HG02973 (cell line): ENCODE measurements at regions not wholly inside any gene's neighbourhood (a gene's known extent, or its start where the extent isn't known, plus 50 kb on each side); places are given as distances from the start of the nearest gene placed in this dataset.
A peak's percentile ranks its signal among the peaks of the same experiment; 100 is the strongest.

Experiments used
- ATAC-seq: cut with Tn5 transposase; IDR thresholded peaks from one replicate; pipeline ENCODE4 v1.9.1; 2021; ENCODE audit warnings: moderate library complexity; ENCODE audit not compliant: unreplicated experiment

DNA sequence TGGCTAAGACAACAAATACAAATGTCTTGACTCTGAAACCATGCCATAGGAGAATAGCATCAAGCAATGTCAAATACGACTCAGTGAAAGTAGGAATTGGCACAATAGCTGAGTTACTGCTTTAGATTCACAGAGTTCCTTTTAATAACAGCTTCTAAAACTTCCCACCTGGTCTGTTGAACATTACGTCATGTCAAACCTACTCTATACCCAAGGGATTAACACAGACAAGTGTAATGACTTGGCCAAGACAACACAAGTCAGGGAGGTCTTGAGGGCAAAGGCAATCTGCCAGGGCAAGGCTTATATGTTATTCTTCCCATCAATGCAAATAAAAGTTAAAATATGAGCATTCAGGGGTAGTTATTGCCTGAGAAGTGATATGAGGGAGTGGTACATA, 265.1 kb upstream of the PRDM1 start:
- no peak for ATAC-seq

DNA sequence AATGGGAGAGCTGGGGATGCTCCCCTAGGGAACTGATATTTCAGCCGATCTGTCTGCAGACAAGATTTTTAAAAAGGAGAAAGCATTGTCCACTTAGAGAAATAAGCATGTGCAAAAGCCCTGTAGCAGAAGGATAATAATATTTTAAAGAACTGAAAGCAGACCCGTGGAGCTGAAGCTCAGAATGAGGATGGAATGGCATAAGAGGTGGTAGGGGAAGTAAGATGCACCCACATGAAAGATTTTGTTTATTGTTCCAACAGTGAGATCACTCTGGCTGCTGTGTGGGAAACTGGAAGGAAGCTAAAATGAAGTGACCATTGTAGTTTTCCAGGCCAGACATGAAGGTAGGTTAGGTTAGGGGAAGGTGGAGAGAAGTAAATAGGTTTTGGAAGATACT, 266.4 kb upstream of the PRDM1 start:
- no peak for ATAC-seq

DNA sequence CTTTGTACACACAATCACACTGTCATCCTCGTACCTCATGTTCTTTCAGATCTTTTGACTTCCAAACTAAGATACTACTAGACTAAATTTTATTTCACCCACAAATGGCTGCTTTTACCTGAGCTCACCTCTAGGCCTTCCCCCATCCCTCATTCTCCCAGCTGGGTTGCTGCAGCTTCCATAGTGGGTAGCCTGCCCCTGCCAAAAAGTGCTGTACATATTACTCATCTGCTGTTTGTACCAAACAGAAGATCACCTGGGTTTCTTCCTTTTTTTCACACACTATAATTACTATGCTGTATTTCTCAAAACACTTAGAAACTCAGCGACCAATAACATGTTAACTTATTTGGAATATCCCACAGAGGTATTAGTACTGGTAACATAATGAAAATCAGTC, 267.6 kb upstream of the PRDM1 start:
- ATAC-seq = no peak

DNA sequence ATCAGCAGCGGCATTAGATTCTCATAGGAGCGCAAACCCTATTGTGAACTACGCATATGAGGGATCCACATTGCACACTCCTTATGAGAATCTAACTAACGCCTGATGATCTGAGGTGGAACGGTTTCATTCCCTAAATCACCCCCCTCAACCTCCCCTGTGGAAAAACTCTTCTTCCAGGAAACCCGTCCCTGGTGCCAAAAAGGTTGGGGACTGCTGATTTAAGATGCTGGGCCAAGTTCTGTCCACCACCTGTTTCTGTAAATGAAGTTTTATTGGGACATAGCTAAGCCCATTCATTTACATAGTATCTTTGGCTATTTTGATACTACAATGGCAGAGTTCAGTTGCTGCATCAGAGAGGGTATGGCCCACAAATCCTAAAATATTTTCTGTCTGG, 268.2 kb upstream of the PRDM1 start:
- ATAC-seq = no peak

DNA sequence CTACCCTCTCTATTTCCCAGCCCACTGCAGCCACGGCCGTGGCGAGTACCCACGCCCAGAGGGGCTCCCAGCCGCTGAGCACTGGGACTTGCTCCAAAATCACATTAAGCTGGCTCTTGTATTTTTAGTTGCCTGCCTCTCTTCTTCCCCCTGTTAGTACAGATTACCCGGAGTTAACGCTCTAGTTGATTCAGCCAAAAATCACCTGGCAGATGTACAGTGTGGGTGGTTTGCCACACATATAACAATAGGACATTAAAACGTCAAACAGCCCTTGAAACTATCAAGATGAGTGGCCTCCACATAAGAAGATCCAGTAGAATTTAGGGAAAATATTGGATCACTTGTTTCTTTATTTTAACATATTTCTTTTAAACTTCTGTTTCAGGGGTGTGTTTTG, 268.8 kb upstream of the PRDM1 start:
- ATAC-seq = no peak

DNA sequence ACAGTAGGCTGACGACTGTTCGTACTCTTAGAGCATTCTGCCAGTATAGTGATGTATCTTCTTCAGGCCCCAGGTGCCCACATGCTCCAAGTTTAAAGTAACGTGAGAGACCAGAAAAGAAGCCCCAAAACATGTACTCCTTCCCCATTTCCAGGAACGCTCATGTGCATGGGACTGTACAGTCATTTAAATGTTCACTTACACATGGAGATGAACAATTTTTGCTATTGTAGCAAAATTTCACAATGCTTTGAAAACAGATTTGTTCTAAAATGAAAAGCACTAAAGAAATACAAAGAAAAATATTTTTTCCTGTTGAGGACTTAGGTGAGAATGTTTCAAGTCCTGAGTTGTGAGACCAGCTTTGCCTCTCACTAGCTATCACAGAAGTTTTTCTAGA, 269.3 kb upstream of the PRDM1 start:
- ATAC-seq = no peak

DNA sequence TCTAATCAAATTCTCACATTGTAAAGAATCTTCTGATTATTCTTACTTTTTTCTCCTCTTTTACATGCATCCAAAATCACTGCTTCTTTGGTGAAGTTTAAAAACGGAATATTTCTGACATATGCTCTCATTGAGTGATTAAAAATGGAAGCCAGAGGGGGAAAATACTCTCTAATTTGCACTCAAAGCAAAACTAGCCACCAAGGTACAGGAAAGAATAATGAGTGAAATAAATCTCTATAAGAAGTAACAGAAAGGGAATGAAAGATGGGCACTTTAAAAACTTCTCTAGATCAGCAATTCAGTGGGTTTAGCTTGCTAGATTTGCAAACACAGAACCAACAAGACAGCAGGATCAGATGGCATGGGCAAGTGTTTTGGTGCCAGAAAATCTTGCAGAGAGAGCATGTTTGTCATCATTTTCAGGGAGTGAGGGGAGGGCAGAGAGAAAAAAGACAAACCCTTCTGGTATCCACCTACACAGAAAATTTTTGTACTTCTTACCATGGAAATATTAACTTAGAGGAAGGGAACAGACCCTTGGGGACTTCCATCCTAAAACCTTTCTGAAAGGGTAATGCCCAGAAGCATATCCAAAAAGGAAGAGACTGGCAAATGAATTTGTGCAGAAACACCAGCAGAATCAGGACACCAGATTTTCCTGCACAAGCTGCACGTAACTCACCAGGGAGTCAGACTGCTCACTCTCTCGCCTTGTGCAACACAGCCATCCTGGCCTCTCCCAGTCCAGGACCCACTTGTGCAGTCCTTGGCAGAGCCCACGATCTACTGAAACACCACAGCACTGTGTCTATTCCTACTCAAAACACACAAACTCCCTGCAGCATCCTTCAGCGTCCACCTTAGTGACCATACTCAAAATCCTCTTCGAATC, 270.2 kb upstream of the PRDM1 start:
- ATAC-seq = no peak

DNA sequence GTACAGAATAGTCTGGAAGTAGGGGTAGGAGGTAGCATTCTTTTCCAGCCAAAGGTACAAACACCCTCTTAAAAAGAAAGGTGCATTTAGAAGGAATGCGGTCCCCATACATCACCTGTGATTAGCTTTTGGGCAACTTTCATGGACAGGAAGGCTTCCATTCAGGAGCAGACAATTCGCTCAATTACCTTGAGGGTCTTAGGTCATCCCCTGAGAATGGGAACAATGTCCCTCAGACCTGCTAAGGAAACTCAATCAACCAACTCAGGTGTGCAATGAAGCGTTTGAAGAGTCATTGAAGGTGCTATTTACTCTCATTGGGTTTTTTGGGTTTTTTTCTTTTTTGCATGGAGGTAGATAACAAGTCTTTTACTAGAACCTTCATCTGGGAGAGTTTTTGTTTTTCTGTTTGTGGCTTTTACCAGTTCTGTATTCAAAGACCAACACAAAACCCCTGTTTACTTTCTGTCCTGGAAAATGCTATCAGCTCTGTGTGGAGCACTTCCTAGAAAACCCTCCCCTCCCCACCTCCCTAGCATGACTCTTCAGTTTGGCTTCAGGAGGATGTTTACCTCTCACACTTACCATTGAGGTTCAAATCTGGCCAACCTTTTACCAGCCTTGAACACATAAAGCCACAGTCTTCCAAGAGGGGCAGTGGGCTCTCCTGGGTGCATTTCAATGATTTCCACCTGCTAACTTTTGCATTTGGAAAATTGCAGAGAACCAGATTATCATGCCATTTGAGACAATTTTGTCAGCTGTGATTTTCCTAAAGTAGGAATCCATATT, 271.2 kb upstream of the PRDM1 start:
- no peak for ATAC-seq

DNA sequence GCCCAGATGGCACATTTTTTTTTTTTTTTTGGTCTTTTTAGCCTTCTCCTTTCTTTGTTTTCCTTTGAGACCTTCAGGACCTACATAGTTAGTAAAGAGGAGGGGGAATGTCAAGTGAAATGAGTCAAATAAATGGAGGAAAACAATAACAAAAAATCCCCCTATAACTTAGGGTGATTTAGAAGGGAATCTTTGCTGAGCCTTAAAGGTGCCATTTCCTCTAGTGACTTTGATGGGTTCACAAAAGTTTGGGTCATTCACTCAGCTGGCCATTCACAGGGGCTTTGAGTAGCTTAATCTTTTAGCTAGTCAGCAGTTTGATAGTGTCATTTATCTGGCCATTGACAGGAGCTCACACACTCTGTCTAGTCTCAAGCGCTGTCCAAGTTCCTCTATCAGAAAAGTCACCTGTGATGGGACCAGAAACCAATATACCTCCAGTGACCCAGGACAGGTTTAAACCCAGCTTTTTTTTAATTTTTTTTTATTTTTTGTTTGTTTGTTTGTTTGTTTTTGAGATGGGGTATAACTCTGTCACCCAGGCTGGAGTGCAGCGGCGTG, 275.1 kb upstream of the PRDM1 start:
- no peak for ATAC-seq

DNA sequence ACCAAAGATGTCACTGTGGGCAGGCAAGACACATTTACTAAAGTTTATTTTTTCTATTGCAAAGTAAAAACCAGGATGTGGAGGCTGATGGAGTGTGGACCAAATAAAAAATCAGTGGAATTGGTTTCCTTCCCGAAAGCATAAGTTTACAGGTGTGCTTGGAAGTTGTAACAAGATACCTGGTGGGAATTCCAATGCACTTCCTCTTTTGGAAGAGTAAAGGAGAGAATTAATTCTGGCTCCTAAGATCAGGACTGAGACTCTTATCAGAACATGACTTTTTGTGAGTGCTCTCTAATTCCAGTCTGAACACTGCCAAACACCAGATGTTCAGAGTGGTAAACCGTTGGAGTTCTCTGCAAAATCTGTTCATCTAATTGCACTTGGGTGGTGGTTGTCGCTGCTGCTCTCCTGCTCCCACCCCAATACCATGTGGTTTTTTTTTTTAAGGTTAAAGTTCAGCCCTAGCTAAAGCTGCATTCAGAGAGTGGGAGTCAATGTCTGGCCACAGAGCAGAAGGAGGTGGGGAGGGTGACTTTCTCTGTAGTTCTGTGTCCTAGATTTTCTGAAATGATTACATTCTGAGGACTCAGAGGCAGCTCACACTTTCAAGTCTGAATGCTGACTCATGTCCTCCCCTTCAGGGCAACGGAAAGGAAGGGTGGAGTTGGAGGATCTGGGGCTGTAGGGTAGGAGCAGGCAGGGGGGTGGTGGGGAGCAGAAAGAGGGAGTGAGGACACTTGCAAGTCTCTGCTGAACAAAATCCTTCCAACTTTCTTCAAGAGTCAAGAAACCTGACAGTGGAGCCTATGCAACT, 275.8 kb upstream of the PRDM1 start:
- ATAC-seq = peak; percentile 68

DNA sequence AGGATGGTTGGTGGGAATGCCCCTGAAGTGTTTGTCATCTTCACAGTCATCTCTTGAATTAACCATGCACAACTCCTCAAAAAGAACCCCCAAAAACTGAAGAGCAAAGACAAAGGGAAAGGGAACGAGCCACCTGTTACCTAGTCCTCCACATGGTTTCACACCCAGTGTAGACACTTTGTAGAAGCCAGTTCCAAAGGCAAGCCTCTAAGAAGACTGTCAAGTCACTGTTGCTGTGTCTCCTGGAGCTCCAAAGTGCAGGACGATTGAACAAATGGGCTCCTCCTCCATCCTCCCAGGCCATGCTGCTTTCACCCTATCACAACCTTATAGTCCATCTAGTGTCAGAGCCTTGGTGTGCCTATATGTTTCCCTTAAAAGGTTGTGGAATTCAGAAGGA, 277.6 kb upstream of the PRDM1 start:
- no peak for ATAC-seq

DNA sequence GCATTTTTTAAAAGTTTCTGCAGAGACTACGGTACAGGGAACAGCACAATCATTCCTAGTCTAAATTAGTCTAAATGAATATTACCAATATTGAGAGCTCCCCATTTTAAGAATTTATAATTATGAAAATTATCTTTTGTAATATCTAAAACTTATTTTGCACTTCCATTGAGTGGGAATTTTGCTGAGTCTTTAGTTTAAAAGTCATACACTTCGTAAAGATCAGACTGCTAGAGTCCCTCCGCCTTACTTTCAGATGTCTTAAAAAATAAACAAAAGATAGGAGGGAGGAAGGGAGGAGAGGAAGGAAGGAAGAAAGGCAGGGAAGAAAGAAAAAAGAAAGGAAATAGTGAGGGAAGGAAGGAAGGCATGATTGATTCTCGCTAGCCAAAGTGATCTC, 278.2 kb upstream of the PRDM1 start:
- ATAC-seq = no peak

DNA sequence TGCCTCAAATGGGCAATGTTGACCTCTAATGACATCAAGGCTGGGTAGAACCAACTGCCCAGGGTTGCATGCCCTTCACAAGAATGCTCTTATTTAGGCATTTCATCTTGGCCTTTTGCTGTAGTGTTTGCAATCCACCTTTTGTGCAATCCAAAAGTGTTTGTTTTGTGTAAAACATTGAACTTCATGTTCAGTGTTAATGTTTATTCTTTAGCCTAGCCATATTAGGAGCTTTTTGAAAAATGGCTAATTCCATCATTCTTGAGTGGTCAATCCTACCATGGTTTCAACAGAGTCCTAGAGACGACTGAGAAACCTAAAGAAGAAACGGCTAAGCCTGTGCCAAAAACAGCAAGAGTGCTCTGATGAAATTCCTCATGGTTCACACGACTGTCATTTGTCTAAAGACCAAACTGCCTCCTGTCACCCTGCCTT, 279.6 kb upstream of the PRDM1 start:
- ATAC-seq = no peak

DNA sequence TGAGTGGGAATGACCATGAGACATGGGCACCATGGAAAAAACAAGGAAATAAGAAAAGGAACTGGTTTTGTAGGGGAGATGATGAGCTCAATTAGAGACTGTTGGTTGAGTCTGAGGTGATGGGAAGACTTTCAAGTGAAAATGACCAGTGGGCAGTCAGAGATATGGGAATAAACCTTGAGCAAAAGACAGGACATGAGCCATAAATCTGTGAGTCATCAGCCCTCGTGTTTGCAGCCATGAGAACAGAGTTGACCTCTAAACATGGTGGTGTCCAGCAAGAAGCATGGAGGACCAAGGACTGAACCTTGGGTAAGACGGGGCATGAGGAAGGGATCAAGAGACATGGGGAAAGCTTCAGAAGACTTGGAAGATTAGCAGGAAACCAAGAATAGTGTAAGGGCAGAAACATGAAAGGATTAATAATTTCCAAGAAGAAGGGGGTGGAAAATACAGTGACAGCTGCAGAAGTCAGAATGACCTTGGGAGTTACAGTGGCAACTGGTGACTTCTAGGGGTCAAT, 280.6 kb upstream of the PRDM1 start:
- no peak for ATAC-seq

DNA sequence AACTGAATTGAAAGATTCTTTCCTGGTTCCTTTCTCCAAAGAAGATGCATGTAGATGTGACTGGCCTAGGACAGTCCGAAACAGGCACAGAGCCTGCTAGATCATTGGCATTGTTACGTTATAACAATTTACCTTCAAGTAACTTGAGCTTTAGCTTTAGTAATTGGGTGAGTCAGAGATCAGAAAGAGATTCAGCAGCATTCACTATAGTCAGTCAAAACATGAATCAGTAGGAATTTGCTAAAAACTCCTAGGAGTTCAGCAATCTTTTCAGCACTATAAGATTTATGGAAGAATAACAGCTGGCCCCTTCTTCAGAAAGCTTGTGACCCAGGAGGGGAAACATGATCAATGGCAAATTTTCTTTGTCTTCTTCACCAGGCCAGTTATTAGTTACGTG, 281.7 kb upstream of the PRDM1 start:
- no peak for ATAC-seq

DNA sequence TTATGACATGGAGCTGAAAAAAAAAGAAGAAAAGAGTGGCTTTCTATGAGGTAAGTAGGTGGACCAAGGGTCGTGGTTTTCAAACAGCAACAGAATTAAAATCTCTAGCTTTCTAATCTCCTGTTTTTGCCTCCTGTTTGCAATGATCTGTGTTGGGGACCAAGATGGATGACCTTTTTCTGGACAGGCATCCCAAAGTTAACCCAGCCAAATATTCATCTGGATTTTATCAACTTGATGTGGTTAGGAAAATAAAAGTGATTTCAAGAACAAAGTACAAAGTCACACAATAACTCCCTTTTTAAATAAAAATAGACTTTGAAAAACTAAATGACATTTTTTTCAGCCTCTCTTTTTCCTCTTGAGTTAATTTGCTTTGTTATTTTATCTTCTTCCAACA, 282.1 kb upstream of the PRDM1 start:
- no peak for ATAC-seq

DNA sequence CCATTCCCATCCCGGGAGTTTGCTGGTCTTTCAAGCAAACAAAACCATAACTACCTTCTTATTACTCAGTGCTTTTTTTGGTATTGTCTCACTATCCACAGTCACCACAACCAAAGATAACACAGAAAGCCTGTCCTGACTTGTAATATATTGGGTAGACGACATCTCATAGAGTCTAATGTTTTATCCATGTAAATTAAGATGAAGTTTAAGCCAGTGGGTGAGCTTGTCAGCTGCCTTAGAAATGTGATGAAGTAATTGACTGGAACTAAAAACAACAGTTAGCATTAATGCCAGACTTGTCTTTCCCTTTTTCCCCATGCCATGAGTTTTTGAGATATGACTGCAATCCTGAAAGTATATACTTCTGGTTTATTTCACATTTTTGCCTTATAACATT, 282.7 kb upstream of the PRDM1 start:
- ATAC-seq = no peak

DNA sequence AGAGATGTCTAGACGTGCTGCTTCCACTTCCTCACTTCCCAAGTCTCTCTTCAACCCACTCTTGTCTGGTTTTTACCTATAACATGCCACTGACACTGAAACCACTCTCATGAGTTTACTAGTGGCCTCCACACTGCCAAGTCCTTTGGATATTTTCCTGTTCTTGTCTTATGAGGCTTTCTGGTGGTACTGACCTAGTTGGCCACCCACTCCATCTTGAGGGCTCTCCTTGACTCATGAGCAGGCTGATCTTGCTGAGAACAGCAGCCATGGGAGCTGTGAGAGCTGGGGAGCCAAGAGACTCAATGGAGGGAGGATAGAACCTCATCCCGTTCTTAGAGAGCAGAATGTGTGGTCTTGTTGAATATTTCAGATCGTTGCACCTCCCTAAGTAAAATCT, 283.4 kb upstream of the PRDM1 start:
- no peak for ATAC-seq

DNA sequence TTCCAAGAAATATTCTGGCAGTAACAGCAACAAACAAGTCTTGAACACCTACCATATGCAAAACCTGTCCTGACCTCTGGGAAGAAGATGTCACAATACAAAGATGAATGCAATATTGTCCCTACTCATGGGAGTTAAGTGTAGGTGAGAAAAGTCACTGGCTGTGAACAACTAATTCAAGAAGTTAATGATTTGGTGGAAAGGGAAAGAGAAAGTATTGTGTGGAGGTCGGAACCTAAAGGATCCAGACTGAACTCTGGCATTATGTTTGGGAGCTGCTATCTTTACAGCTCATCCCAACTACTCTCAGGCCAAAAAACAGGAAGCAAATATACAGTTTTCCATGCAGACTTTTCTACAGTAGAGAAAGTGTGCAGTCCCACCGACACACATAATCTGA, 285.3 kb upstream of the PRDM1 start:
- no peak for ATAC-seq

DNA sequence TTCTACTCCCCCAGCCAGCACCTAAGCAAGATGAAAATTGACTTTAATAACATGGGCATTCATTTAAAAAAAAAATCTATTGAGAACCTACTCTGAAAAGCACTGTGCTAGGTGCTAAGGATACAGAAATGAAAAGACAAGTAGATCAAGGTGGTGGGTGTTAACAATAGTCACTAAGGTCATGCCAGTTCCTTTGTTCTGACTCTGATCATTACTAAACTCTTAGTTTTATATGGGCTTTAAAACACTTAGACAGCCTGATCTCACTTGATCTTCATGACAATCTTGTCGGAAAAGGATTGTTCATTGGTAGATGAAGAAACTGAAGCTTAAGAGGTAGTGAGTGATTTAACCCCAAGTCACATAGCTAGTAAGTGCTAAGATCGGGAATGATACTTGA, 285.7 kb upstream of the PRDM1 start:
- ATAC-seq = no peak

DNA sequence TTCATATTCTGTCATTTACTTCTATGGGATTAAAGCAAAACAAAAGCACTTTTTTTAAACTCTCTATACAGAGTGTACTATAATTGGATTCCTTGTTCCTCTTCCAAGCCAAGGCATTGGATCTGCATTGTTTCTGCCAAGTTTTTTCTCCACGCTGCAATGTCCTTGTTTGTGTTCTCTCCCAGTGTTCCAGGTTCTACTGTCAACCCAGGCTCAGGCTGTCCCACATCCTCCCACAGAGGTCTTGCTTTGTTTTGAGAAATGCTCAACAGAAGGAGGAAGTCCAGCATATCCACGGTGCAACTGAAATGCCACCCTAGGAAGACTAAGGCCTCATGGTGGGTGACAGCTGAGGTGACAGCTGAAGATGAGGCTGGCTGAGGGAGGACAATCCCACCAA, 287.1 kb upstream of the PRDM1 start:
- ATAC-seq = no peak
